Panc1 (cell line): ENCODE measurements at regions not wholly inside any gene's neighbourhood (a gene's known extent, or its start where the extent isn't known, plus 50 kb on each side); places are given as distances from the start of the nearest gene placed in this dataset.

Source experiments
- ATAC-seq: fragments of 200-7000 bp; cut with Tn5 transposase; 2 replicates; pipeline ENCODE4 v1.9.1; 2020; ENCODE audit warnings: mild to moderate bottlenecking, moderate library complexity
- BruUV-seq: library from RNA; stranded (reverse); fragments of 400-500 nt; replicated peaks from 2 replicates; lab custom pipeline; 2021; lab: Mats Ljungman, UMichigan
- CTCF ChIA-PET: fragments of 300-600 bp; sonication (Branson Sonifier 250); formaldehyde crosslinking; loops from one replicate; lab custom pipeline; 2022; ENCODE audit warnings: antibody characterized with exemption; lab: Charles Lee
- POLR2A ChIA-PET: fragments of 300-600 bp; sonication (Branson Sonifier 250); formaldehyde crosslinking; loops from one replicate; lab custom pipeline; 2022; ENCODE audit warnings: antibody characterized with exemption; lab: Charles Lee
- DNase-seq: peaks from one replicate; pipeline ENCODE4 v3.0.0-alpha.2; 2010; ENCODE audit warnings: low read depth, low spot score
- H3K27ac ChIP-seq: 2 replicates; pipeline ENCODE4 v1.5.1; 2011; ENCODE audit warnings: mild to moderate bottlenecking, low read length, inconsistent platforms
- H3K27me3 ChIP-seq: fragments of 200-500 bp; sonication (Bioruptor generic); 2 replicates; pipeline ENCODE4 v1.6.0; 2014; ENCODE audit warnings: low read length, inconsistent platforms; ENCODE audit not compliant: control insufficient read depth, insufficient read depth
- H3K36me3 ChIP-seq: fragments of 200-500 bp; sonication (Bioruptor generic); 2 replicates; pipeline ENCODE4 v1.5.1; 2014; ENCODE audit warnings: inconsistent platforms, mild to moderate bottlenecking, low read length, moderate library complexity; ENCODE audit not compliant: control insufficient read depth, insufficient read depth
- H3K4me1 ChIP-seq: 2 replicates; pipeline ENCODE4 v1.5.1; 2011; ENCODE audit warnings: inconsistent platforms, mild to moderate bottlenecking, low read length, moderate library complexity; ENCODE audit not compliant: control insufficient read depth, insufficient read depth
- H3K4me3 ChIP-seq, 2 experiments: 2 replicates each; pipeline ENCODE4 v1.5.1; 2011 to 2012; ENCODE audit warnings: low read depth in 2 of 2, low read length in 2 of 2, mild to moderate bottlenecking in 2 of 2, inconsistent platforms in 1 of 2, moderate library complexity in 1 of 2
- H3K9me3 ChIP-seq: fragments of 200-500 bp; sonication (Bioruptor generic); 2 replicates; pipeline ENCODE4 v1.5.1; 2014; ENCODE audit warnings: low read depth, mild to moderate bottlenecking, inconsistent platforms, low read length, moderate library complexity; ENCODE audit not compliant: control insufficient read depth, insufficient read depth
- POLR2AphosphoS5 ChIP-seq: IDR thresholded peaks from 2 replicates; pipeline ENCODE4 v1.6.1; 2012; ENCODE audit warnings: mild to moderate bottlenecking, low read depth, low read length, moderate library complexity
- SIN3A ChIP-seq: IDR thresholded peaks from 2 replicates; pipeline ENCODE4 v1.6.1; 2012; ENCODE audit warnings: low read depth, mild to moderate bottlenecking, low read length, moderate library complexity, borderline replicate concordance; ENCODE audit not compliant: insufficient read depth
- TCF7L2 ChIP-seq: IDR thresholded peaks from 2 replicates; pipeline ENCODE4 v1.6.1; 2011; ENCODE audit warnings: mild to moderate bottlenecking, low read depth, low read length, inconsistent platforms
- in situ Hi-C: cut with HindIII; loops from 2 replicates; pipeline ENCODE4 v1.10.0; 2016; ENCODE audit warnings: low sequenced_read_pairs, low pct_unique_long_range_greater_than_20kb
- intact Hi-C: fragments of 100-400 bp; cut with micrococcal nuclease; formaldehyde crosslinking; loops from one replicate; pipeline ENCODE4 v1.10.0; 2022; ENCODE audit not compliant: unreplicated experiment
- TF ChIP-seq, protein P1 (sequence below): fragments of 450-650 bp; IDR thresholded peaks from 2 replicates; pipeline ENCODE4 v1.5.1; 2017; ENCODE audit warnings: mild to moderate bottlenecking
- TF ChIP-seq, protein P2 (sequence below), 2 experiments: IDR thresholded peaks; 2 replicates each; pipeline ENCODE4 v1.6.1; 2011 to 2012; ENCODE audit warnings: low read depth in 2 of 2, control low read depth in 1 of 2, low read length in 1 of 2, mild to moderate bottlenecking in 1 of 2, moderate library complexity in 1 of 2; ENCODE audit not compliant: insufficient read depth in 1 of 2

DNA sequence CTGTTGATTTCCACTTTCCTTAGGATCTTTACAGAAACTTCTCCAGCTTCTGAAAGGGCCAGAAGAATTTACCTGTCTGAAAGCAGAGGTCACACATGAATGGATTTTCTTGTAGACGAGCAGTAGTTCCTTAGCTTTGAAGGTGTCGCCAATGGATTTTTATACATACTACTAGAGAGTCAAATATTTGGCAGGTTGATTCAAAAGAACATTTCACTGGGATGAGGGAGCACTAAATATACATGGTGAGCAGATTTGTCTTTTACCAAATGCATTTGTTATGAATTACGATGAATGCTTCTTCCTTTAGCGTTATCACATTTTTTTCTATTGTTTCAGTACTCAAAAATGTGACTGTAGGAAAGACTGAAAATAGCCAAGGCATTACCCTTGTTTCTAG, 162.3 kb downstream of the PAX1 start:
- no peak overlapping the region for H3K27ac ChIP-seq
- no peak for ATAC-seq
- ChIA-PET CTCF (no interaction called here), POLR2A (no interaction called here)
- in situ Hi-C loops (no loop called here), intact Hi-C loops (no loop called here)
- no TSS peak for BruUV-seq
- no peak overlapping the region for H3K4me3 ChIP-seq
- no peaks in the 10 kb centered on the region for H3K36me3 ChIP-seq
- no peaks in the 10 kb centered on the region for H3K27me3 ChIP-seq
- H3K9me3 ChIP-seq = no peaks in the 10 kb centered on the region
- no peaks in the 10 kb centered on the region for H3K4me1 ChIP-seq
- TF ChIP-seq, protein P1, sequence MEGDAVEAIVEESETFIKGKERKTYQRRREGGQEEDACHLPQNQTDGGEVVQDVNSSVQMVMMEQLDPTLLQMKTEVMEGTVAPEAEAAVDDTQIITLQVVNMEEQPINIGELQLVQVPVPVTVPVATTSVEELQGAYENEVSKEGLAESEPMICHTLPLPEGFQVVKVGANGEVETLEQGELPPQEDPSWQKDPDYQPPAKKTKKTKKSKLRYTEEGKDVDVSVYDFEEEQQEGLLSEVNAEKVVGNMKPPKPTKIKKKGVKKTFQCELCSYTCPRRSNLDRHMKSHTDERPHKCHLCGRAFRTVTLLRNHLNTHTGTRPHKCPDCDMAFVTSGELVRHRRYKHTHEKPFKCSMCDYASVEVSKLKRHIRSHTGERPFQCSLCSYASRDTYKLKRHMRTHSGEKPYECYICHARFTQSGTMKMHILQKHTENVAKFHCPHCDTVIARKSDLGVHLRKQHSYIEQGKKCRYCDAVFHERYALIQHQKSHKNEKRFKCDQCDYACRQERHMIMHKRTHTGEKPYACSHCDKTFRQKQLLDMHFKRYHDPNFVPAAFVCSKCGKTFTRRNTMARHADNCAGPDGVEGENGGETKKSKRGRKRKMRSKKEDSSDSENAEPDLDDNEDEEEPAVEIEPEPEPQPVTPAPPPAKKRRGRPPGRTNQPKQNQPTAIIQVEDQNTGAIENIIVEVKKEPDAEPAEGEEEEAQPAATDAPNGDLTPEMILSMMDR = no peak
- no peak for TF ChIP-seq SIN3A
- DNase-seq = no peak

DNA sequence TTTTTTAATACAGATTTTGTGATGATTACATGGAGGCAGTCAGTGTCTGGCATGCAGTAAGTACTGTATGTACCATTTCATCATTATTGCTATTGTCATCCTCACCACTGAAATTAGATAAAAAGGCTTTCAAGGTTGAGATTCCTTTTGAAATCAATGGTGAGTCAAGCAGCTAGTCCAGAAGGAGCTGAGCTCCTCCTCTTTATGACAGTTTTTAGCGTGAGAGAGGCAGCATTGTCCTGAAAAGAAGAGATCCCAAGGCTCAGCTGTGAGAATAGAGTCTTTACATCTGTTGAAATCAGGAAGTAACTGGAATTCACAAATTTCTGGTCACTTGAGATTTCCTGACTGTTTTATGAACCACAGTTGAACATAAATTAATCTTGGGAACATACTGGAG, 161.9 kb downstream of the PAX1 start:
- BruUV-seq = no TSS peak
- intact Hi-C loops = no loop called here
- no peak for DNase-seq
- ATAC-seq = no peak
- no peak for TF ChIP-seq POLR2AphosphoS5
- TF ChIP-seq, protein P1 = no peak
- in situ Hi-C loops = no loop called here
- ChIA-PET POLR2A (no interaction called here), CTCF (no interaction called here)
- Histone ChIP-seq H3K27me3 (no peaks in the 10 kb centered on the region), H3K9me3 (no peaks in the 10 kb centered on the region), H3K27ac (no peak overlapping the region), H3K4me1 (no peaks in the 10 kb centered on the region), H3K4me3 (no peak overlapping the region), H3K36me3 (no peaks in the 10 kb centered on the region)

DNA sequence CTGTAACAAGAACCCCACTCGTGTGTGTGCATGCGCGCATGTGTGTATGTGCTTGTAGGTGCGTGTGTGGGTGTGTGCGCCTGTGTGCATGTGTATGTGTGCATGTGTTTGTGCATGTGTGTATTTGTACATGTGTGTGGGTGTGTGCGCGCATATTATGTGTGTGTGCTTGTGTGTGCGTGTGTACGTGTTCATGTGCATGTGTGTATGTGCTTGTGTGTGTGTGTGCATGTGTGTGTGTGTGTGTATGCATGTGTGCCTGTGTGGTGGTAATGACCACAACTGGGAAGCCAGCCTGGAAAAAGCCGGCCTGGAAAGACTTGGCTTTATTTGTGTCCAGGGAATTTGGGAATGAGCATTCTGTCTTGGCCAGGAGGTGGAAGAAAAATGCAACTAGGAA, 157.5 kb downstream of the PAX1 start:
- no TSS peak for BruUV-seq
- Histone ChIP-seq H3K4me3 (no peak overlapping the region), H3K27me3 (no peaks in the 10 kb centered on the region), H3K9me3 (no peaks in the 10 kb centered on the region), H3K4me1 (no peaks in the 10 kb centered on the region), H3K36me3 (no peaks in the 10 kb centered on the region), H3K27ac (no peak overlapping the region)
- intact Hi-C loops = no loop called here
- DNase-seq (no peak), ATAC-seq (no peak)
- ChIA-PET POLR2A (no interaction called here), CTCF (no interaction called here)
- in situ Hi-C loops = no loop called here
- TF ChIP-seq, protein P1 = no peak
- TF ChIP-seq SIN3A (no peak), TCF7L2 (no peak), POLR2AphosphoS5 (no peak)
- TF ChIP-seq, protein P2, sequence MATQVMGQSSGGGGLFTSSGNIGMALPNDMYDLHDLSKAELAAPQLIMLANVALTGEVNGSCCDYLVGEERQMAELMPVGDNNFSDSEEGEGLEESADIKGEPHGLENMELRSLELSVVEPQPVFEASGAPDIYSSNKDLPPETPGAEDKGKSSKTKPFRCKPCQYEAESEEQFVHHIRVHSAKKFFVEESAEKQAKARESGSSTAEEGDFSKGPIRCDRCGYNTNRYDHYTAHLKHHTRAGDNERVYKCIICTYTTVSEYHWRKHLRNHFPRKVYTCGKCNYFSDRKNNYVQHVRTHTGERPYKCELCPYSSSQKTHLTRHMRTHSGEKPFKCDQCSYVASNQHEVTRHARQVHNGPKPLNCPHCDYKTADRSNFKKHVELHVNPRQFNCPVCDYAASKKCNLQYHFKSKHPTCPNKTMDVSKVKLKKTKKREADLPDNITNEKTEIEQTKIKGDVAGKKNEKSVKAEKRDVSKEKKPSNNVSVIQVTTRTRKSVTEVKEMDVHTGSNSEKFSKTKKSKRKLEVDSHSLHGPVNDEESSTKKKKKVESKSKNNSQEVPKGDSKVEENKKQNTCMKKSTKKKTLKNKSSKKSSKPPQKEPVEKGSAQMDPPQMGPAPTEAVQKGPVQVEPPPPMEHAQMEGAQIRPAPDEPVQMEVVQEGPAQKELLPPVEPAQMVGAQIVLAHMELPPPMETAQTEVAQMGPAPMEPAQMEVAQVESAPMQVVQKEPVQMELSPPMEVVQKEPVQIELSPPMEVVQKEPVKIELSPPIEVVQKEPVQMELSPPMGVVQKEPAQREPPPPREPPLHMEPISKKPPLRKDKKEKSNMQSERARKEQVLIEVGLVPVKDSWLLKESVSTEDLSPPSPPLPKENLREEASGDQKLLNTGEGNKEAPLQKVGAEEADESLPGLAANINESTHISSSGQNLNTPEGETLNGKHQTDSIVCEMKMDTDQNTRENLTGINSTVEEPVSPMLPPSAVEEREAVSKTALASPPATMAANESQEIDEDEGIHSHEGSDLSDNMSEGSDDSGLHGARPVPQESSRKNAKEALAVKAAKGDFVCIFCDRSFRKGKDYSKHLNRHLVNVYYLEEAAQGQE (IDR thresholded peaks at IDR 0.05; ENCODE audit: insufficient read depth in 1 of 2, low read depth in 2 of 2, low read length in 1 of 2) = no peak
